GM12864 (cell line): ENCODE measurements at regions not wholly inside any gene's neighbourhood (a gene's known extent, or its start where the extent isn't known, plus 50 kb on each side); places are given as distances from the start of the nearest gene placed in this dataset.
"Not testable (repeated sequence)": the region's sequence is repeated elsewhere in the genome, so short reads cannot be mapped to it uniquely, and the experiment has no call there.

ENCODE experiments used
- DNase-seq: peaks from one replicate; pipeline ENCODE4 v3.0.0-alpha.2; 2011; ENCODE audit warnings: low read depth
- H3K4me3 ChIP-seq: 2 replicates; pipeline ENCODE4 v1.5.1; 2011; ENCODE audit warnings: mild to moderate bottlenecking, low read depth, low read length, control low read depth
- TF ChIP-seq, protein P1 (sequence below): IDR thresholded peaks from 2 replicates; pipeline ENCODE4 v1.5.1; 2011; ENCODE audit warnings: low read depth, mild to moderate bottlenecking, moderate library complexity, low read length, control low read depth, inconsistent platforms; ENCODE audit errors: missing control alignments

DNA sequence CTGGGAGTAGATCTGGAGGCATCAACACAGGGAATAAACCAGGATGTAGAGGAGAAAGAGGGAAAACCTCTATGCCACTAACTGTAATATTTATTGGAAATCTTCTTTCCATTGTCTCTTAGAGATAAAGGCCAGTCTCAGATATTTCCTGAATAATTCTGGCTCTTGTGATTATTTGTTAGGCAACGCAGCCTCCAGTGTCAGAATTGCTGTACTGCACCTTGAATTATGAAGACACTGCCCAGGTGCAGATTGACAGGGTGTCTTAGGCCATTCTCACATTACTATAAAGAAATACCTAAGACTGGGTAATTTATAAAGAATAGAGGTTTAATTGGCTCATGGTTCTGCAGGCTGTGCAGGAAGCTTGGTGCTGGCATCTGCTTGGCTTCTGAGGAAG lies 100.7 kb upstream of the ZDHHC15 start:
- no peak for DNase-seq
- TF ChIP-seq, protein P1, sequence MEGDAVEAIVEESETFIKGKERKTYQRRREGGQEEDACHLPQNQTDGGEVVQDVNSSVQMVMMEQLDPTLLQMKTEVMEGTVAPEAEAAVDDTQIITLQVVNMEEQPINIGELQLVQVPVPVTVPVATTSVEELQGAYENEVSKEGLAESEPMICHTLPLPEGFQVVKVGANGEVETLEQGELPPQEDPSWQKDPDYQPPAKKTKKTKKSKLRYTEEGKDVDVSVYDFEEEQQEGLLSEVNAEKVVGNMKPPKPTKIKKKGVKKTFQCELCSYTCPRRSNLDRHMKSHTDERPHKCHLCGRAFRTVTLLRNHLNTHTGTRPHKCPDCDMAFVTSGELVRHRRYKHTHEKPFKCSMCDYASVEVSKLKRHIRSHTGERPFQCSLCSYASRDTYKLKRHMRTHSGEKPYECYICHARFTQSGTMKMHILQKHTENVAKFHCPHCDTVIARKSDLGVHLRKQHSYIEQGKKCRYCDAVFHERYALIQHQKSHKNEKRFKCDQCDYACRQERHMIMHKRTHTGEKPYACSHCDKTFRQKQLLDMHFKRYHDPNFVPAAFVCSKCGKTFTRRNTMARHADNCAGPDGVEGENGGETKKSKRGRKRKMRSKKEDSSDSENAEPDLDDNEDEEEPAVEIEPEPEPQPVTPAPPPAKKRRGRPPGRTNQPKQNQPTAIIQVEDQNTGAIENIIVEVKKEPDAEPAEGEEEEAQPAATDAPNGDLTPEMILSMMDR, result peak; percentile 13
- H3K4me3 ChIP-seq, result no peak overlapping the region

DNA sequence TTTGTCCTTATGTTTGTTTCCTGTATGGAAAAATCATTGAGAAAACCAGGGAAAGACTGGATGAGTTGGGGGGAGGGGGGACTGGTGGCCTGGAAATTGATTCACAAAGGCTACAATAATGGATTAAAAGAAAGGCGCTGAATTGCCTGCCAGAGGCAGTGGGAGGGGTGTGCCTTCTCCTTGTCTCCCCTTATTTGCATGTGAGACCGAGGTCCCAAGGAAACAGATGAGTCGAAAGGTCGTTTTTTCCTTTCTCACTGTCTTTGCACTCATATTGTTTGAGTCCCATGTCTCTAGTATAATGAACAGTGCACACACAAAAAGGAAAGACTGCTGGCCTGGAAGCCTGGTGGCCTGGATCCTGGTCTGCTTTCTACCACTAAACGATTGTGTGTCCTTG lies 86.6 kb upstream of the ZDHHC15 start:
- no peak overlapping the region for H3K4me3 ChIP-seq
- TF ChIP-seq, protein P1, result no peak
- no peak for DNase-seq

DNA sequence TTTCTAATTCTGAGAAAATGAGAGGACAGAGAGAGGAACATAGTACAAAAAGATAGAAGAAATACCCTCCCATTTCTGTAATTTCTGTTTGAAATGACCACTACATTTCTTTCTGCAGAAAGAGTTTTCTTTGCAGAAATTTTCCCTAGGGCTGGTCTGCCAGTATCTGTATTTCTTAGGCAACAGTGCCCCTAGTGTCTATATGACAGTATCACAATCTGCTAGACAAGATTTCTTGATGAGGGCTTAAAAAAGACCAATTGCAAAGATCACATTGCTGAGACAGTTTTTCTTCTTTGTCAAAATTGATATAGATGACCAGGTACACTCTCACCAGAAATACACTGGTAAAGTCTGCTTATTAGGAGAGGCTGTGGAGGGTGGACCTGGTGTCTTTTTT lies 81.0 kb upstream of the ZDHHC15 start:
- no peak overlapping the region for H3K4me3 ChIP-seq
- no peak for DNase-seq
- TF ChIP-seq, protein P1, result peak; percentile 29

DNA sequence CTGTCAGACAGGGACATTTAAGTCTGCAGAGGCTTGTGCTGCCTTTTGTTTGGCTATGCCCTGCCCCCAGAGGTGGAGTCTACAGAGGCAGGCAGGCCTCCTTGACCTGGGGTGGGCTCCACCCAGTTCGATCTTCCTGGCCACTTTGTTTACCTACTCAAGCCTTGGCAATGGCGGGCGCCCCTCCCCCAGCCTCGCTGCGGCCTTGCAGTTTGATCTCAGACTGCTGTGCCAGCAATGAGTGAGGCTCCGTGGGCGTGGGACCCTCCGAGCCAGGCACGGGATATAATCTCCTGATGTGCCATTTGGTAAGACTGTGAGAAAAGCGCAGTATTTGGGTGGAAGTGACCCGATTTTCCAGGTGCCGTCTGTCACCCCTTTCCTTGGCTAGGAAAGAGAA lies 79.2 kb upstream of the ZDHHC15 start:
- not testable (repeated sequence) for DNase-seq, H3K4me3 ChIP-seq

DNA sequence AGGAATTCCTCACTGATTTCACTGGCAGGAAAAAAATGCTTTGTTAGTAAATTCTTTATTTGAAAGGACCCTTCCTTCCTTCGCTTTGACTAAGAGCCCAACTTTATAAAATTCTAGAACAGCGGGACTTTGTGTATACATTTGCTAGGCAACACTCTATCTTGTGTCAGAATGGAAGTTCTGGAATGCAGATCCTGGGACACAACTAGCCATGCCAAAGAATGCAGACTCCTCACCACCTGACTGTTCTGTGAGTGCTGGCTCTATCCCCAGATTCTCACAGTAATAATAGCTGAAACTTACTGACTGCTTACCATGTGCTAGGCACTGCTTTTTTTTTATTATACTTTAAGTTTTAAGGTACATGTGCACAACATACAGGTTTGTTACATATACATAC lies 73.3 kb upstream of the ZDHHC15 start:
- TF ChIP-seq, protein P1, result no peak
- no peak for DNase-seq

DNA sequence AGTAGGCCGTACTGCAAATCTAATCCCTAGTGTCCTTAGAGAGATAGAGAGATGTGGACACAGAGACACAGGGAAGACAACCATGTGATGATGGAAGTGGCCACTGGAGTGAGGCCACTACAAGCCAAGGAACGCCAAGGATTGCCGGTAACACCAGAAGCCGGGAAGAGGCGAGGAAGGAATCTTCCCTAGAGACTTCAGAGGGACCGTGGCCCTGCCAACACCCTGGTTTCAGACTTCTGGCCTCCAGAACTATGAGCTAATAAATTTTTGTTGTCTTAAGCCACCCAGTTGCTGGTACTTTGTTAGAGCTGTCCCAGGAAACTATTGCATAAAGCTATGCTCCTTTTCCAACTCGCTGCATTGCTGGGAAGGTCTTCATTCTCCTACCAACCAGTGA lies 70.3 kb upstream of the ZDHHC15 start:
- not testable (repeated sequence) for DNase-seq, H3K4me3 ChIP-seq

More for the DNA sequence above, 73.3 kb upstream of the ZDHHC15 start:
- no peak overlapping the region for H3K4me3 ChIP-seq

DNA sequence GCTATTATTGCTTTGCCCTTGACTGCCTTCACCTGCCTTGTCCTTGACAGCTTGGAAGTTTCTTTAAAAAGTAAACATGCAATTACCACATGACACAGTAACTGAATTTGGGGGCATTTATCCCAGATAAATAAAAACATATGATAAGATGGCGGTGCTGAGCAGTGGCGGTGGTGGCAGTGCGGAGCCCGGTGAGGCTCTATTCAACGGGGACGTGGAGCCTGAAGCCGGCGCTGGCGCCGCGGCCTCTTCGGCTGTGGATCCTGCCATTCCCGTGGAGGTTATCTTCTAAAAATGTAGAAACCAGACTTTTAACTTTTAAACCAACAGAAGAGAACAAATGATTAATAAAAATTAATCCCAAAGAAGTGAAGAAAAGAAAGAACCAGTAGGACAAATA lies 59.7 kb upstream of the ZDHHC15 start:
- TF ChIP-seq, protein P1, result no peak
- no peak overlapping the region for H3K4me3 ChIP-seq
- DNase-seq, result no peak
